ENCODE measurements at regions not wholly inside any gene's neighbourhood (a gene's known extent, or its start where the extent isn't known, plus 50 kb on each side); places are given as distances from the start of the nearest gene placed in this dataset.

DNA sequence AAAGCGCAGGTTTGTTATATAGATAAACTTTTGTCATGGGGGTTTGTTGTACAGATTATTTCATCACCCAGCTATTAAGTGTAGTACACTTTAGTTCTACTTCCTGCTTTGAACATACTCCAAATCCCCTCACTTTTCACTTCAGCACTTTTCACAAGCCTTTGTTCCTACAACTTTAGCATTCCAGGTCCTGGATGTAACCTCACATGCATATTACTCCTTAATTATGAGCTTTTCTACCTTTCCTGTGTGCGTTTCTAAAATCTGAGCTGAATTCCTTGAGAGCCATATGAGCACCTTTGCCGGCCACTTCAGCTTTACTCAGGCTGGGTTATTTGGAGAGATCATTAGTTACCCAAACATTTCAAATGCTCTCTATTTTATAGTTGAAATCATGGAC lies 179.2 kb upstream of the TNFAIP3 start:
- TF ChIP-seq EZH2 (IDR thresholded peaks at IDR 0.05; ENCODE audit: insufficient read depth, poor library complexity, severe bottlenecking) (no peak), EZH2phosphoT487 (IDR thresholded peaks at IDR 0.05; ENCODE audit: insufficient read depth, low read depth) (no peak)

Data from GM23248 (cell line).